NCI-H748 (cell line): ENCODE measurements at regions not wholly inside any gene's neighbourhood (a gene's known extent, or its start where the extent isn't known, plus 50 kb on each side); places are given as distances from the start of the nearest gene placed in this dataset.
"Not testable (repeated sequence)": the region's sequence is repeated elsewhere in the genome, so short reads cannot be mapped to it uniquely, and the experiment has no call there.

Experiments used
- DNase-seq: peaks from one replicate; lab custom pipeline; 2025; ENCODE audit not compliant: unreplicated experiment; lab: John Stamatoyannopoulos, UW

GRCh38 chr9:29039258-29039657 is 1466.0 kb upstream of the C9orf72 start:
- DNase-seq = no peak

GRCh38 chr9:29043072-29043471 is 1469.8 kb upstream of the C9orf72 start:
- no peak for DNase-seq

- no peak for DNase-seq
Observed at GRCh38 chr9:29044959-29045358, 1471.7 kb upstream of the C9orf72 start.

GRCh38 chr9:29060041-29060440 is 1486.8 kb upstream of the C9orf72 start:
- DNase-seq = no peak

GRCh38 chr9:29062446-29062845 is 1489.2 kb upstream of the C9orf72 start:
- no peak for DNase-seq

- DNase-seq = no peak
Observed at GRCh38 chr9:29063031-29063430, 1489.8 kb upstream of the C9orf72 start.

GRCh38 chr9:29066141-29066640 is 1492.9 kb upstream of the C9orf72 start:
- DNase-seq = no peak

- DNase-seq = no peak
Observed at GRCh38 chr9:29068461-29068860, 1495.2 kb upstream of the C9orf72 start.

- DNase-seq = no peak
Observed at GRCh38 chr9:29069376-29069775, 1496.1 kb upstream of the C9orf72 start.

GRCh38 chr9:29078063-29078666 is 1504.9 kb upstream of the C9orf72 start:
- DNase-seq = no peak

GRCh38 chr9:29100762-29101161 is 1527.5 kb upstream of the C9orf72 start:
- no peak for DNase-seq

- not testable (repeated sequence) for DNase-seq
Observed at GRCh38 chr9:29104166-29104565, 1530.9 kb upstream of the C9orf72 start.

- DNase-seq = no peak
Observed at GRCh38 chr9:29118555-29118954, 1545.3 kb upstream of the C9orf72 start.

- DNase-seq = no peak
Observed at GRCh38 chr9:29126783-29127182, 1553.5 kb upstream of the C9orf72 start.

- peak; percentile 43 for DNase-seq
Observed at GRCh38 chr9:29129763-29130162, 1556.5 kb upstream of the C9orf72 start.

- peak; percentile 63 for DNase-seq
Observed at GRCh38 chr9:29144476-29144875, 1571.2 kb upstream of the C9orf72 start.

GRCh38 chr9:29150606-29151005 is 1577.3 kb upstream of the C9orf72 start:
- DNase-seq = no peak

- DNase-seq = peak; percentile 44
Observed at GRCh38 chr9:29160763-29161353, 1587.6 kb upstream of the C9orf72 start.

GRCh38 chr9:29174136-29174535 is 1600.9 kb upstream of the C9orf72 start:
- no peak for DNase-seq

- DNase-seq = no peak
Observed at GRCh38 chr9:29176231-29176630, 1603.0 kb upstream of the C9orf72 start.

- no peak for DNase-seq
Observed at GRCh38 chr9:29176786-29177185, 1603.5 kb upstream of the C9orf72 start.

- DNase-seq = peak; percentile 23
Observed at GRCh38 chr9:29183971-29184370, 1610.7 kb upstream of the C9orf72 start.

GRCh38 chr9:29188771-29189170 is 1615.5 kb upstream of the C9orf72 start:
- DNase-seq = not testable (repeated sequence)
